Erythroblast (primary cell): ENCODE measurements at regions not wholly inside any gene's neighbourhood (a gene's known extent, or its start where the extent isn't known, plus 50 kb on each side); places are given as distances from the start of the nearest gene placed in this dataset.

Experiments used
- GATA1 ChIP-seq: IDR thresholded peaks from 2 replicates; pipeline ENCODE4 v1.6.1; 2011; ENCODE audit warnings: low read depth, mild to moderate bottlenecking, control low read depth, low read length, moderate library complexity
- POLR2A ChIP-seq: IDR thresholded peaks from 2 replicates; pipeline ENCODE4 v1.6.1; 2011; ENCODE audit warnings: mild to moderate bottlenecking, low read length

DNA sequence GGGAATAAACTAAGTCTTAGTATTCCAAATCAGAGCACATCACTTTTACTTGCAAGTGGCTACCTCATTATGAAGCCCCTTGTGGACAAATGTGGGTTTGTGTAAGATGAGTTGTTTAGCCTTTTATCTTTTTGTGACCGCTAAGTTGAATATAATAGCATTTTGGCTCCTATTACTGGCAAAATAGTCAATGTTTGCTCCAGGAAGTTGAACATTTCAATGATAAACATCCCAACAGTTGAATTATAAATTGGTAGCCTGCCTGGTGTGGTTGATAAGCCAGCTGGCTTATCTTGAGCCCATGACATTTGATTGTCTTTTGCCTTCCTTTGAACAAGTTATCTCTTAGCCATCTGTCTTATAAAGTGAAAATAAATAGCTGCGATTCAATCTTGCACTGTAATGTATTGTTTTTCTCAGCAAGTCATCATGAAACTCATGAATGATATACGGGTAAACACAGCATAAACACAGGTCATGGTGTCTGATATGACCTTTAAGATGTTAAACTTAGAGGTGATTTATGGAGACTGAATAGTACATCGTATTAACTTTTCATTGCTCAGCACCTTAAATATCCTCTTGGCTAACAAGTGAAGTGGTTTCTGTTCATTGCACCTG, 338.4 kb downstream of the SOCS6 start:
- TF ChIP-seq POLR2A (no peak), GATA1 (no peak)
